GM12878 (cell line): ENCODE measurements at regions not wholly inside any gene's neighbourhood (a gene's known extent, or its start where the extent isn't known, plus 50 kb on each side); places are given as distances from the start of the nearest gene placed in this dataset.

Experiments
- ATAC-seq: fragments of 200-7000 bp; cut with Tn5 transposase; 3 replicates; pipeline ENCODE4 v1.9.1; 2020; ENCODE audit warnings: mild to moderate bottlenecking, moderate library complexity
- BruUV-seq: library from RNA; stranded (reverse); fragments of 400-500 nt; replicated peaks from 2 replicates; lab custom pipeline; 2021; lab: Mats Ljungman, UMichigan
- CTCF ChIA-PET: fragments of 300-600 bp; sonication (Branson Sonifier 250); formaldehyde crosslinking; extraction: SDS; loops from one replicate; lab custom pipeline; 2021; ENCODE audit warnings: inconsistent platforms; lab: Yijun Ruan, JAX
- POLR2A ChIA-PET: fragments of 350-600 bp; formaldehyde crosslinking; extraction: SDS; loops from one replicate; lab custom pipeline; 2021; ENCODE audit warnings: inconsistent platforms; lab: Charles Lee
- RAD21 ChIA-PET: fragments of 300-600 bp; sonication (Branson Sonifier 250); formaldehyde crosslinking; loops from one replicate; lab custom pipeline; 2023; ENCODE audit warnings: antibody characterized with exemption; ENCODE audit not compliant: unreplicated experiment; lab: Charles Lee
- SMC1A ChIA-PET: fragments of 300-600 bp; sonication (Branson Sonifier 250); formaldehyde crosslinking; loops from one replicate; lab custom pipeline; 2023; ENCODE audit not compliant: unreplicated experiment, uncharacterized antibody; lab: Charles Lee
- DNase-seq: peaks from one replicate; pipeline ENCODE4 v3.0.0-alpha.2; 2011; ENCODE audit warnings: low read depth, low spot score
- FAIRE-seq: peaks from 3 replicates; lab custom pipeline; 2011; peaks lifted over from hg19 to GRCh38; lab: Jason Lieb, UNC
- H2AFZ ChIP-seq: 2 replicates; pipeline ENCODE4 v1.6.0; 2011; ENCODE audit warnings: low read depth, low read length, control low read depth; ENCODE audit not compliant: control insufficient read depth
- H3K27ac ChIP-seq: 2 replicates; pipeline ENCODE4 v1.5.1; 2011; ENCODE audit warnings: control low read depth; ENCODE audit not compliant: control insufficient read depth, insufficient read depth
- H3K27me3 ChIP-seq, 2 experiments: replicated peaks in 1 of 2; 2 replicates each; pipeline versions ENCODE4 v1.6.0 to v1.6.1; 2011; ENCODE audit warnings: low read length in 1 of 2; ENCODE audit not compliant: control insufficient read depth in 2 of 2, insufficient read depth in 2 of 2
- H3K36me3 ChIP-seq, 2 experiments: 2 replicates each; pipeline ENCODE4 v1.5.1; 2011; ENCODE audit warnings: low read length in 1 of 2; ENCODE audit not compliant: control insufficient read depth in 2 of 2, insufficient read depth in 2 of 2
- H3K4me1 ChIP-seq: 2 replicates; pipeline ENCODE4 v1.6.1; 2011; ENCODE audit warnings: mild to moderate bottlenecking, low read length, moderate library complexity, mixed read lengths; ENCODE audit not compliant: control insufficient read depth, insufficient read depth
- H3K4me2 ChIP-seq: 2 replicates; pipeline ENCODE4 v1.6.0; 2011; ENCODE audit warnings: control low read depth; ENCODE audit not compliant: control insufficient read depth, insufficient read depth
- H3K4me3 ChIP-seq: fragments of 200-600 bp; sonication (generic); 2 replicates; pipeline ENCODE4 v1.5.1; 2016
- H3K79me2 ChIP-seq: 2 replicates; pipeline ENCODE4 v1.6.0; 2011; ENCODE audit warnings: low read length; ENCODE audit not compliant: control insufficient read depth, insufficient read depth
- H3K9ac ChIP-seq: 2 replicates; pipeline ENCODE4 v1.8.0; 2011; ENCODE audit warnings: low read length, control low read depth, mixed read lengths; ENCODE audit not compliant: control insufficient read depth, insufficient read depth
- H3K9me3 ChIP-seq: replicated peaks from 3 replicates; pipeline ENCODE4 v1.5.1; 2011; ENCODE audit warnings: mild to moderate bottlenecking, low read length; ENCODE audit not compliant: control insufficient read depth, insufficient read depth
- H4K20me1 ChIP-seq: 2 replicates; pipeline ENCODE4 v1.6.0; 2011; ENCODE audit not compliant: control insufficient read depth, insufficient read depth
- BCL3 ChIP-seq: IDR thresholded peaks from 2 replicates; pipeline ENCODE4 v1.6.1; 2011; ENCODE audit warnings: borderline replicate concordance, low read depth, mild to moderate bottlenecking, moderate library complexity, low read length; ENCODE audit not compliant: insufficient read depth, poor library complexity, severe bottlenecking
- BHLHE40 ChIP-seq, 2 experiments: fragments of 450-650 bp in 1 of 2; IDR thresholded peaks; 2 replicates each; pipeline ENCODE4 v1.6.1; 2011 to 2017; ENCODE audit warnings: low read depth in 2 of 2, borderline replicate concordance in 1 of 2, improper control_type of control experiment in 1 of 2, low read length in 1 of 2, mild to moderate bottlenecking in 1 of 2
- CEBPB ChIP-seq, 2 experiments: fragments of 150-350 bp in 1 of 2; IDR thresholded peaks; 2 replicates each; pipeline ENCODE4 v1.6.1; 2012 to 2014; ENCODE audit warnings: low read depth in 2 of 2, low read length in 2 of 2, borderline replicate concordance in 1 of 2, inconsistent platforms in 1 of 2
- EGR1 ChIP-seq, 2 experiments: IDR thresholded peaks; 1 replicate in 1 of 2; 2 replicates in 1 of 2; pipeline ENCODE4 v1.6.1; 2011 to 2012; ENCODE audit warnings: low read depth in 2 of 2, low read length in 2 of 2, borderline replicate concordance in 1 of 2, mild to moderate bottlenecking in 1 of 2, moderate library complexity in 1 of 2
- HCFC1 ChIP-seq: fragments of 150-350 bp; IDR thresholded peaks from 2 replicates; pipeline ENCODE4 v1.6.1; 2014; ENCODE audit warnings: low read length
- IRF3 ChIP-seq: fragments of 450-650 bp; IDR thresholded peaks from 2 replicates; pipeline ENCODE4 v1.6.1; 2014; ENCODE audit warnings: mild to moderate bottlenecking
- MYB ChIP-seq: fragments of 150-350 bp; IDR thresholded peaks from 2 replicates; pipeline ENCODE4 v1.6.1; 2014; ENCODE audit warnings: mild to moderate bottlenecking, low read depth, low read length, borderline replicate concordance
- STAT1 ChIP-seq: fragments of 450-650 bp; conservative IDR thresholded peaks from 2 replicates; pipeline ENCODE4 v1.6.1; 2014; ENCODE audit warnings: antibody characterized with exemption, mild to moderate bottlenecking
- ZBTB40 ChIP-seq: fragments of 450-650 bp; IDR thresholded peaks from 2 replicates; pipeline ENCODE4 v1.6.1; 2016; ENCODE audit warnings: mild to moderate bottlenecking, moderate library complexity, borderline replicate concordance
- WGBS: methylation state at CpG from one replicate; pipeline ENCODE4 v1.1.6; 2016; ENCODE audit warnings: low lambda C conversion rate; ENCODE audit not compliant: insufficient replicate concordance, insufficient coverage; ENCODE audit errors: missing lambda C conversion rate; 5-methylcytosine and 5-hydroxymethylcytosine counted together
- in situ Hi-C: fragments of 300-500 bp; cut with MboI; formaldehyde crosslinking; loops from 9 replicates; pipeline ENCODE4 v1.14.3; 2018; ENCODE audit warnings: mixed read lengths
- intact Hi-C: fragments of 100-400 bp; cut with micrococcal nuclease; formaldehyde crosslinking; loops from one replicate; pipeline ENCODE4 v1.14.2; 2022; ENCODE audit not compliant: unreplicated experiment

- no TSS peak for BruUV-seq
- intact Hi-C loops, result no loop called here
- Histone ChIP-seq H3K9ac (no peak overlapping the region), H3K27ac (no peak overlapping the region), H3K9me3 (no peaks in the 10 kb centered on the region), H3K4me1 (no peaks in the 10 kb centered on the region), H3K4me2 (no peak overlapping the region), H3K4me3 (no peak overlapping the region), H3K79me2 (no peaks in the 10 kb centered on the region)
- DNase-seq (no peak), ATAC-seq (no peak), FAIRE-seq (no peak)
- ChIA-PET POLR2A (interaction anchor here (1.4 kb wide), 1 partner anchor 38 kb away, joined by 4 read pairs; no protein-coding TSS in a partner anchor), RAD21 (no interaction called here), CTCF (no interaction called here), SMC1A (no interaction called here)
- in situ Hi-C loops, result no loop called here
- WGBS, result 38% methylated on average over 2 of the region's 2 CpGs
- TF ChIP-seq CEBPB (IDR thresholded peaks at IDR 0.05; ENCODE audit: borderline replicate concordance in 1 of 2, low read depth in 2 of 2, low read length in 2 of 2) (no peak), STAT1 (no peak), MYB (no peak)
- TF ChIP-seq, all 136 proteins: peak for 0
- H4K20me1 ChIP-seq, result no peaks in the 10 kb centered on the region
- no peaks in the 10 kb centered on the region for H3K36me3 ChIP-seq
- no peak overlapping the region for H2AFZ ChIP-seq
- H3K27me3 ChIP-seq, result no peaks in the 10 kb centered on the region
These were observed 172.6 kb upstream of the JADE1 start for GRCh38 chr4:128636906-128637305.

DNA sequence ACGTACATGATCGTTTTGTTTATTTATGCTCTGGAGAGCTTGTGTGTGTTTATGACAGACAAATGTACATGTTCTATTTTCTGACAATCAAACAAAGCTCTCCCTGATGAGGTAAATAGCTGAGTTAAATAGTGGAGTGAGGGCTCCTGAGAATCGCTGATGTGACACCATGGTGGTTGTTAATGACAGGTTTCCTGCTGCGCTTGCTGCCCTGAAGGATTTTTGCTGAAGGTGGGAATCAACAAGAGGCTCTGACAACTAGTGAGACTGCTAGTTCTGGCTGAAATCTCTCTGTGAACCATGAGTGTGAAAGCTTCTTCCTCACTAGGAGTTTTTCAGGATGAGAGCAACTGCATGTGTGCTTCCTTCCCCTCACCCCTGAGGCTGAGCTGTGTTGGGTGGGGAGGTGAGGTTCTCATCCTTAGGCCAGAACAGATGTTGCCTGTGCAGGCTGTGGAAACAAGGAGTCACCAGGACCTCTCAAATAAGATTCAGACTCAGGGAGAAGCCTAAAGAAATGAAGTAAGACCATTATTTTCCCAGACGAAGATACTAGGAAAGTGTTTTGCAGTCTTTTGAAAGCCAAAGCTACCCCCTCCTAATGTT, 173.4 kb upstream of the JADE1 start:
- H3K4me3 ChIP-seq, result no peak overlapping the region
- ChIA-PET SMC1A (interaction anchor here (0.6 kb wide), 1 partner anchor 40 kb away, joined by 3 read pairs; no protein-coding TSS in a partner anchor), POLR2A (interaction anchor here (1.4 kb wide), 1 partner anchor 39 kb away, joined by 4 read pairs; no protein-coding TSS in a partner anchor), CTCF (interaction anchor here (0.6 kb wide), 1 partner anchor 9 kb away, joined by 3 read pairs; no protein-coding TSS in a partner anchor), RAD21 (no interaction called here)
- no peaks in the 10 kb centered on the region for H3K79me2 ChIP-seq
- no peaks in the 10 kb centered on the region for H3K27me3 ChIP-seq
- 65% methylated on average over 5 of the region's 5 CpGs for WGBS
- no peak overlapping the region for H3K9ac ChIP-seq
- no TSS peak for BruUV-seq
- H3K4me1 ChIP-seq, result no peaks in the 10 kb centered on the region
- no peak overlapping the region for H3K4me2 ChIP-seq
- DNase-seq, result no peak
- no peaks in the 10 kb centered on the region for H4K20me1 ChIP-seq
- no peak for FAIRE-seq
- no peak overlapping the region for H3K27ac ChIP-seq
- ATAC-seq, result no peak
- H2AFZ ChIP-seq, result no peak overlapping the region
- no peaks in the 10 kb centered on the region for H3K36me3 ChIP-seq
- no peaks in the 10 kb centered on the region for H3K9me3 ChIP-seq
- in situ Hi-C loops (no loop called here), intact Hi-C loops (no loop called here)
- TF ChIP-seq IRF3 (no peak), BHLHE40 (IDR thresholded peaks at IDR 0.05; ENCODE audit: borderline replicate concordance in 1 of 2, low read depth in 2 of 2, low read length in 1 of 2) (no peak), HCFC1 (no peak), ZBTB40 (no peak), EGR1 (IDR thresholded peaks at IDR 0.05; ENCODE audit: borderline replicate concordance in 1 of 2, low read depth in 2 of 2, low read length in 2 of 2) (no peak), BCL3 (no peak)
